Ovary (tissue), 7 donors: ENCODE measurements at regions not wholly inside any gene's neighbourhood (a gene's known extent, or its start where the extent isn't known, plus 50 kb on each side); places are given as distances from the start of the nearest gene placed in this dataset.

Source experiments
- DNase-seq, 5 donors: peaks; one replicate each; pipeline ENCODE4 v3.0.0-alpha.2; 2019 to 2020
- H3K27ac ChIP-seq, 2 donors: fragments of 200-600 bp; one replicate each; pipeline versions ENCODE4 v1.5.1 to v1.8.0; 2019 to 2022
- H3K27me3 ChIP-seq: fragments of 200-600 bp; one replicate; pipeline ENCODE4 v1.8.0; 2022
- H3K36me3 ChIP-seq: fragments of 200-600 bp; sonication (generic); one replicate; pipeline ENCODE4 v1.5.1; 2019
- H3K4me1 ChIP-seq: one replicate; pipeline ENCODE4 v1.8.1; 2013; ENCODE audit warnings: mild to moderate bottlenecking, moderate library complexity; ENCODE audit not compliant: insufficient read depth
- H3K4me3 ChIP-seq: fragments of 200-600 bp; sonication (generic); one replicate; pipeline ENCODE4 v1.5.1; 2017
- H3K9me3 ChIP-seq, 2 donors: fragments of 200-600 bp in 1 of 2; sonication (generic) in 1 of 2; one replicate each; pipeline versions ENCODE4 v1.5.1 to v1.8.1; 2013 to 2019; ENCODE audit warnings: mild to moderate bottlenecking in 1 of 2, moderate library complexity in 1 of 2
- CTCF ChIP-seq, 3 donors: fragments of 450-650 bp in 2 of 3; fragments of 200-600 bp in 1 of 3; IDR thresholded peaks; one replicate each; pipeline versions ENCODE4 v1.5.1 to v1.8.0; 2016 to 2022; ENCODE audit warnings: antibody characterized with exemption in 3 of 3, mild to moderate bottlenecking in 1 of 3
- EP300 ChIP-seq: sonication (generic); formaldehyde crosslinking; IDR thresholded peaks from one replicate; pipeline ENCODE4 v1.6.1; 2017; ENCODE audit warnings: antibody characterized with exemption
- POLR2A ChIP-seq: fragments of 450-650 bp; IDR thresholded peaks from one replicate; pipeline ENCODE4 v1.6.1; 2017; ENCODE audit warnings: antibody characterized with exemption, mild to moderate bottlenecking, moderate library complexity
- WGBS, 3 donors: extraction: QIAGEN DNeasy Blood & Tissue Kit in 1 of 3; methylation state at CpG; one replicate each; pipeline versions ENCODE4 v1.1.5 to v1.1.7; 2013 to 2017; 5-methylcytosine and 5-hydroxymethylcytosine counted together
- intact Hi-C, 4 donors: fragments of 100-400 bp; cut with DNase I; formaldehyde crosslinking; loops; one replicate each; pipeline versions ENCODE4 v1.11.0 to v1.15.1; 2022 to 2023
- donor health status: DM: no; HTN: no; CAD: no; lungs with moderate emphysema.
- donor health status: DM: no; HTN: no; CAD: no.
- donor health status: Bipolar disorder and iron deficiency.
- donor health status: DM: no; HTN: no; CAD: no.
- donor health status: DM: yes; HTN: yes; CAD: no.

DNA sequence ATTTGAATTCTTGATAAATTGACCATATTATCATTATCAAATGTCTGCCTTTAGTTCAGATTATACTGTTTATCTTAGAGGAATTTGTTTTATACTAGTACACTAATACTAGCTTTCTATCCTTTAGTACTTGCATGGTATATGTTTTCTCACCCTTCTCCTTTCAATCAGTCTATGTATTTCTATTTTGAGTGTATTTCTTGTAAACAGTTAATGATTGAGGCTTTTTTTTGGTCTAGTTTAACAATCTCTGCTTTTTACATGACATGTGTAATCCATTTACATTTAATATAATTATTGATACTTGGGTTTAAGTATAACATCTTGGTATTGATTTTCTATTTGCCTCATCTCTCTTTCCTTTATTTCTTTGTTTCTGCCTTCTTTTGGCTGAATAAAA is 224.9 kb downstream of the CENPF start:
- Histone ChIP-seq H3K9me3 (no peaks in the 10 kb centered on the region), H3K36me3 (no peaks in the 10 kb centered on the region), H3K27me3 (no peaks in the 10 kb centered on the region), H3K4me1 (no peaks in the 10 kb centered on the region), H3K4me3 (no peak overlapping the region), H3K27ac (no peak overlapping the region)
- DNase-seq = no peak
- intact Hi-C loops = no loop called here
- no peak for TF ChIP-seq POLR2A
- TF ChIP-seq CTCF (IDR thresholded peaks at IDR 0.05) = no peak
- no peak for TF ChIP-seq EP300

DNA sequence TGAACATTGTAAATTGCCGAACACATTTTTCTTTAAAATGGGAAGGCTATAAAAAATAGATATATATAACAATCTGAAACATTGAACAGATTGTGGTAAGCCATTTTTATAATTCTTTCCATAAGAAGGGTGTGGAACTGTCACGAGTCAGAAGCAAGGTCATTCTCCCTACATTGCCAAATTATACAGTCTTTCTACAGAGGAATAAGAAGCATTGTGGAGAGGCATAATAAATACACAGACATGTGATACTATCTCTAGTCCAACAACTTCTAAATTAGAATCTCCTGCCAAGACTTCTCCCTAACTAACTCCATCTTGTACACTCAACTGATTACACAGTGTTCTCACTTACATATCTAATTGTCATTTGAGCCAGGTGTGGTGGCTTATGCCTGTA is 227.9 kb downstream of the CENPF start:
- no peaks in the 10 kb centered on the region for H3K4me1 ChIP-seq
- no peaks in the 10 kb centered on the region for H3K36me3 ChIP-seq
- TF ChIP-seq EP300 = no peak
- TF ChIP-seq POLR2A = no peak
- TF ChIP-seq CTCF (IDR thresholded peaks at IDR 0.05) = no peak
- H3K27ac ChIP-seq = no peak overlapping the region
- H3K9me3 ChIP-seq = no peaks in the 10 kb centered on the region
- H3K27me3 ChIP-seq = no peaks in the 10 kb centered on the region
- 38 to 48% (median 46%) methylated on average over 2 of the region's 2 CpGs for WGBS, 3 donors
- H3K4me3 ChIP-seq = no peak overlapping the region
- intact Hi-C loops = no loop called here
- DNase-seq = no peak

DNA sequence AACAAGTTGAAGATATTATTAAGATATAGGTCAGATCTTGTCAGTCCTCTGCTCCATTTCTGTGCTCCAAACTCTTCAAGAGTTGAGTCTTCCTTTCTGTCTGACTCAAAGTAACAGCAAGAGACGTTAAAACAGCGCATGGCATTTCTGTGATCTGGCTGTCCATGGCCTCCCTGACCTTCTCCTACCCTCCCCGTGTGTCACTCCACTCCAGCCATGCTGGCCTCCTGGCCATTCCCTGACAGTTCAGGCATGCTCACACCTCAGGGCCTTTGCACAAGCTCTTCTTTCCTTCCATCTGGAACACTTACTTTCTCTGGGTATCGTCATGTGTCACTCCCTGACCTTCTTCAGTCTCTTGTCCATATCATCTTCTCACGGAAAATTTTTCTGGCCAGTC is 229.0 kb downstream of the CENPF start:
- no peaks in the 10 kb centered on the region for H3K9me3 ChIP-seq
- H3K27ac ChIP-seq = no peak overlapping the region
- intact Hi-C loops = no loop called here
- TF ChIP-seq EP300 (no peak), CTCF (IDR thresholded peaks at IDR 0.05) (no peak), POLR2A (no peak)
- 56 to 83% (median 81%) methylated on average over 5 of the region's 5 CpGs for WGBS, 3 donors
- H3K36me3 ChIP-seq = no peaks in the 10 kb centered on the region
- no peaks in the 10 kb centered on the region for H3K4me1 ChIP-seq
- no peak overlapping the region for H3K4me3 ChIP-seq
- no peak for DNase-seq
- no peaks in the 10 kb centered on the region for H3K27me3 ChIP-seq

GRCh38 chr1:214833178-214833756 is 230.3 kb downstream of the CENPF start:
- Histone ChIP-seq H3K4me3 (no peak overlapping the region), H3K27ac (no peak overlapping the region), H3K4me1 (no peaks in the 10 kb centered on the region), H3K27me3 (no peaks in the 10 kb centered on the region), H3K9me3 (no peaks in the 10 kb centered on the region), H3K36me3 (no peaks in the 10 kb centered on the region)
- intact Hi-C loops = no loop called here
- no peak for TF ChIP-seq POLR2A
- 14 to 26% (median 15%) methylated on average over 2 of the region's 2 CpGs for WGBS, 3 donors
- no peak for DNase-seq

DNA sequence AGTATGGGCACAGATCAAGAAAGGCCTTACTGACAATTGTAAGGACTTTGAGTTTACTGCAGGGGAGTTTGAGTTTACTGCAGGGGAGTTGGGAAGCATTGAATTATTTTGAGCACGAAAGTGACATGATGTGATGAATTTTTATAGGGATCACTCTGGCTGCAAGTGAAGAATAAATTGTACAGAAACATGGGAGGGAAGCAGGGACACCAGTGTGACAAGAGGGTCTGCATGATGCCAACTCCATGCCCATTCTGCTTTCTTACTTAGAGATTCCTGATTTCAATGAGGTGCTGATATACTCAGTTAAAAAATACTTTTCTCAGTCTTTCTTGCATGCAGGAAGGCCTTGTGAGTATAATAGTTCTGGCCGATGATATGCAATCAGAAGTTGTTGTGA is 234.4 kb downstream of the CENPF start:
- intact Hi-C loops = no loop called here
- 73 to 78% (median 77%) methylated on average over 2 of the region's 2 CpGs for WGBS, 3 donors
- no peaks in the 10 kb centered on the region for H3K4me1 ChIP-seq
- H3K27me3 ChIP-seq = no peaks in the 10 kb centered on the region
- H3K9me3 ChIP-seq = no peaks in the 10 kb centered on the region
- DNase-seq = no peak
- TF ChIP-seq EP300 = no peak
- no peak for TF ChIP-seq POLR2A
- no peak for TF ChIP-seq CTCF (IDR thresholded peaks at IDR 0.05)
- H3K36me3 ChIP-seq = no peaks in the 10 kb centered on the region
- no peak overlapping the region for H3K4me3 ChIP-seq
- H3K27ac ChIP-seq = no peak overlapping the region
